PC-3 (cell line): ENCODE measurements at regions not wholly inside any gene's neighbourhood (a gene's known extent, or its start where the extent isn't known, plus 50 kb on each side); places are given as distances from the start of the nearest gene placed in this dataset.

ENCODE experiments used
- EZH2 ChIP-seq: fragments of 300-600 bp; sonication (generic); IDR thresholded peaks from one replicate; pipeline ENCODE4 v1.6.1; 2017; ENCODE audit warnings: antibody characterized with exemption, mild to moderate bottlenecking, low read length; ENCODE audit not compliant: unreplicated experiment
- EZH2phosphoT487 ChIP-seq: fragments of 300-600 bp; sonication (generic); IDR thresholded peaks from 2 replicates; pipeline ENCODE4 v1.6.1; 2018; ENCODE audit warnings: mild to moderate bottlenecking, antibody characterized with exemption, low read length, borderline replicate concordance
- TF ChIP-seq, protein P1 (sequence below): fragments of 300-600 bp; sonication (generic); conservative IDR thresholded peaks from 2 replicates; pipeline ENCODE4 v1.5.1; 2017; ENCODE audit warnings: antibody characterized with exemption, low read depth, mild to moderate bottlenecking, low read length

- TF ChIP-seq EZH2 (no peak), EZH2phosphoT487 (no peak)
- TF ChIP-seq, protein P1, sequence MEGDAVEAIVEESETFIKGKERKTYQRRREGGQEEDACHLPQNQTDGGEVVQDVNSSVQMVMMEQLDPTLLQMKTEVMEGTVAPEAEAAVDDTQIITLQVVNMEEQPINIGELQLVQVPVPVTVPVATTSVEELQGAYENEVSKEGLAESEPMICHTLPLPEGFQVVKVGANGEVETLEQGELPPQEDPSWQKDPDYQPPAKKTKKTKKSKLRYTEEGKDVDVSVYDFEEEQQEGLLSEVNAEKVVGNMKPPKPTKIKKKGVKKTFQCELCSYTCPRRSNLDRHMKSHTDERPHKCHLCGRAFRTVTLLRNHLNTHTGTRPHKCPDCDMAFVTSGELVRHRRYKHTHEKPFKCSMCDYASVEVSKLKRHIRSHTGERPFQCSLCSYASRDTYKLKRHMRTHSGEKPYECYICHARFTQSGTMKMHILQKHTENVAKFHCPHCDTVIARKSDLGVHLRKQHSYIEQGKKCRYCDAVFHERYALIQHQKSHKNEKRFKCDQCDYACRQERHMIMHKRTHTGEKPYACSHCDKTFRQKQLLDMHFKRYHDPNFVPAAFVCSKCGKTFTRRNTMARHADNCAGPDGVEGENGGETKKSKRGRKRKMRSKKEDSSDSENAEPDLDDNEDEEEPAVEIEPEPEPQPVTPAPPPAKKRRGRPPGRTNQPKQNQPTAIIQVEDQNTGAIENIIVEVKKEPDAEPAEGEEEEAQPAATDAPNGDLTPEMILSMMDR: no peak
Observed at GRCh38 chr16:51822471-51822870, 671.4 kb upstream of the SALL1 start.
